ENCODE measurements at regions not wholly inside any gene's neighbourhood (a gene's known extent, or its start where the extent isn't known, plus 50 kb on each side); places are given as distances from the start of the nearest gene placed in this dataset.
"Not testable (repeated sequence)": the region's sequence is repeated elsewhere in the genome, so short reads cannot be mapped to it uniquely, and the experiment has no call there.

DNA sequence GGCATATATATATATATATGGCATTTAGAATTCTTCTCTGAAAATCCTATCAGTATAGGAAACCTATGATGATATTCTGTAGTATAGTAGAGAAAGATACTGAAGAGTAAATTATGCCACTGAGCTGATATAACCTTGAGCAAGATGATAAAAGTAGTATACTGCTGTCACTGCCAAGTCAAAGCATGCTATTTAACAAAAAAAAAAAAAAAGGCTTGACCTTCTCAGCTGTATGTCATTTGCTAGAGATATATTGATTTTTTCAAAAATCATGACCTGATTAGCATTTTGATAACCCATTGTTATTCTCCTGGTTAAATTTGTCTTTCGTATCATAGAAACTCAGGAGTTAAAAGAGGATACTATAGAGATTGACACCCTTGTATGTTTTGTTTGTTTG is 299.4 kb downstream of the ADAMTS20 start:
- no peak for DNase-seq (ENCODE audit: low read depth)

DNA sequence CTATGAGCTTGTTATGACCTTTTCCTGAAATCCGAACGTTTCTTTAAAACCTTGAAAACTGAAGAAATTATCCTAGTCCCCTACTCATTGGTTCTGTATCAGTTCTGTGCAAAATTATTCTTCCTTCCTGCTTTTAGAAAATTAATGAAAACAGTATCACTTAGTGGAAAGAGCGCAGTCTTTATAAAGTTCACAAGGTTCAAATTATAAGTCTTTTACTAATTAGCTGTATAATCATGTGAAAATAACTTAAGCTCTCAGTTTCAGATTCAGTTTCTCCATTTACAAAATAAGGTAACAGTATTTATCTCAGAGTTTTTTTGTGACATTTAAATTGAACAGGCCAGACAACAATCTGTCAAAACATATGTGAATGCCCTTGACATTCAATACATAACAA is 306.1 kb downstream of the ADAMTS20 start:
- DNase-seq (ENCODE audit: low read depth) = no peak

DNA sequence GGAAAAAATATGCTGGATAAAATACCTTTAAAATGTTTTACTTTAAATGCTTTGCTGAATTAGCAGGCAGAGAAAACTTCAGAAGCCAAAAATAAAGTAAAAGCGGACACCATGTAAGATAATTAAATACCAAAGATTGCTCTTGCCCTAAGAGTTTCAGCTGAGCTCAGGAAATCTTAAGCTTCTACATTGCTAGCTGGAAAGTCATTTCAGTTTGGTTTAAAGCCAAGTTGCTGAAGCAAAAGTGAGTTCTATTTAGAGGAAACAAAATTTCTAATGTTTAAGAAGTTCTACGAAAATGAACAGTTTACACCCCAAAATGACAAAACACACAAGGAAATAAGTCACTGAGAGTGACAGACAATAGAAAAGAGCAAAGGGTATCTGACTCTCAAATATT is 310.0 kb downstream of the ADAMTS20 start:
- no peak for DNase-seq (ENCODE audit: low read depth)

DNA sequence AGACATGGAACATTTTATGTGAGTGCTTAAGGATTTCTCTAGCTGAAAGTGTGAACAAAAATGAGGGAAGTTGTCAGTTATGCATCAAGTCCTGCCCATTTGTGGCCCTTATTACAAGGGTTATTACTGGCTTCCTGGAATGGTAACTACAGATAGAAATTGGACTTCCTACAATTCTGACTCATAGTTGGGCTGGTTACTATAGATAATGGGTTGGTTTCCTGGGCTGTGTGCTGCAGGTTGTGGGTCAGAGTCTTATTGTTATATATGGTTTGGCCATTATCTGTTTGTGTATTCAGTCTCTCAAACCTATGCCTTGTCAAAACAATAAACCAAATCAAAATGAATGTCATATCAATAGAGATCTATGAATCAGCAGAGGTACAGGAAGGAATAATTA is 313.7 kb downstream of the ADAMTS20 start:
- no peak for DNase-seq (ENCODE audit: low read depth)

GRCh38 chr12:43237238-43237879 is 314.6 kb downstream of the ADAMTS20 start:
- DNase-seq (ENCODE audit: low read depth) = no peak

DNA sequence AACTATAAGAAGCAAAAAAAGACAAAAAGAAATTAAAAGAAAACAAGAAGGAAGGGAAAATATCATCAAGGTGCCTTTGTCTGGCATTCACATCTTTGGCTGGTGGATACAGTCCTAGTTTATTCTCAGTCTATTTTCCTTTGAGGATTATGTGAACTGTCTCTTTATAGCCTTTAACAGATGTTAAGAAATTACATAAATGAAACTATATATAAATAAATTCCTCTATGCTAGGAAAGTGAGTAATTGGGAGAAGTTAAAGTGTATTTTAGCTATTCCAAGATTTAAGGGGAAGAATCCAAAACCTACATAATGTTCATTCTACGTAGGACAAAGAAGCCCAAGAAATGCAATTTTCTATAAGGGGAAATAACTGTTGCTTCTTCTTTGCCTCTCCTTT is 316.3 kb downstream of the ADAMTS20 start:
- DNase-seq (ENCODE audit: low read depth) = no peak

DNA sequence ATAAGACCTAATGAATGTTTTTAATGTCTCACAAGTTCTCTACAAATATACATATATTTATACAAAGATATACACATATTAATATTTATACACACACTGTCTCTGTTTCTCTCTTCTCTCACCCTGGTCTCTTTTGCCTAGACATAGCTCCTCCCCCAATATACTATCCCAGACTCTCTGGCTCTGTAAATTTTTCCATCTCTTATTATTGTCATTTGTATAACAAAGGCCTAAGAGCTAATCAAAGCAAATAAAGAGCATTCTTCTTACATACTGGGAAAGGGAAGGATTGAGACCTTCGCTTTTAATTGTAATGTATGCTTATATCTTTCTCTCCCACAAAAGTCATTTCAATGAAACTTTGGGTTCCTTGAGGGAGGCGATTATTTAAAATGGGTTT is 318.1 kb downstream of the ADAMTS20 start:
- no peak for DNase-seq (ENCODE audit: low read depth)

DNA sequence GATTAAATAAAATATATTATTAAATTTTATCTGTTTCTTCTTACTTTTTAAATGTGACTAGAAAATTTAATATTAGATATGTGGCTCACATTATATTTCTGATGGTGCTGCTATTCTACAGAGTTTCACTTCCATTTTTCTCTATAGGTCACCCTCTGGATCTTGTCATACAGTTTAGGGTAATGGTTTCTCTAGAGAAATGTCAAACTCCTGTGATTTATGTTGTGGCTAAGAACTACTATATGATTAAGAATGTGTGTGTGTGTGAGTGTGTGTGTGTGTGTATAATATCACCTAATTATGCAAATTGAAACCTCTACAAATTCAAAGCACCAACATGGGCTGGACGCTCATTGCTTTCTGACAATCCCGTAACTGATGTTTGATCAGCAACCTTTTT is 325.9 kb downstream of the ADAMTS20 start:
- DNase-seq (ENCODE audit: low read depth) = no peak

GRCh38 chr12:43224190-43224805 is 327.7 kb downstream of the ADAMTS20 start:
- DNase-seq (ENCODE audit: low read depth) = not testable (repeated sequence)

GRCh38 chr12:43222796-43223195 is 329.2 kb downstream of the ADAMTS20 start:
- no peak for DNase-seq (ENCODE audit: low read depth)

GRCh38 chr12:43221216-43221615 is 330.8 kb downstream of the ADAMTS20 start:
- DNase-seq (ENCODE audit: low read depth) = no peak

- no peak for DNase-seq (ENCODE audit: low read depth)
Measured at GRCh38 chr12:43216490-43216889, 335.5 kb downstream of the ADAMTS20 start.

- no peak for DNase-seq (ENCODE audit: low read depth)
Measured at GRCh38 chr12:43214166-43214565, 337.8 kb downstream of the ADAMTS20 start.

GRCh38 chr12:43213608-43214007 is 338.4 kb downstream of the ADAMTS20 start:
- no peak for DNase-seq (ENCODE audit: low read depth)

DNA sequence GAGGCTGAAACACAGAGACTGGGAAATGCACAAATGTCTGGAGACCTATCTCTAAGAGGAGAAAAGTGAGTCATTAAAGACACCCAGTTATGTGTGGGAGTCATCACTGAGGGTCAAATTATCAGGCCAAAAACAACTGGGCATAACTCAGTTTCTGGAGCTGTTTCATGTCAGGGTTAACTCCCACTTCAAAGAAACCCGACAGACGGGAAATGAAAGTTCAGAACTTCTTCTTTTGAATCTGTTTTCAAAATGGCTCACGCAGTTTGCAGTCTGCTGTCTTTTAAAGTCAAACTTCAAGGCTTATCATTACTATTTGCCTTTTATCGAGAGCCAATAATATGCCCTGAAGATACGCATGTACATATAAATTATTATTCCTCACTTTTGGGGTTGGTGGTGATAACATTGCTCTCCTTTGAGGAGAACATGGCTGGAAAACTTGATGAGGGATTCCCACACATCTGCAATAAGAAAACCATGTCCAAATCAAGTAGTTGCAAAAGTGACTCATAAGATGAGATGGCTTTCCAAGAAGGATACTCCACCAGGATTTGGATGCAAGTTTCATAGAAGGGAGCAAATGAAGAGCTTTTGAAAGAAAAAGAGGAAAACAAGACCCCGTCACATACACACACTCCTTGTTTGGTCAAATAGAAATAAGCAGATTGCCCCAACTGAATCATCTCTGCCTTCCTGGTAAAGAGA is 341.4 kb downstream of the ADAMTS20 start:
- no peak for DNase-seq (ENCODE audit: low read depth)

DNA sequence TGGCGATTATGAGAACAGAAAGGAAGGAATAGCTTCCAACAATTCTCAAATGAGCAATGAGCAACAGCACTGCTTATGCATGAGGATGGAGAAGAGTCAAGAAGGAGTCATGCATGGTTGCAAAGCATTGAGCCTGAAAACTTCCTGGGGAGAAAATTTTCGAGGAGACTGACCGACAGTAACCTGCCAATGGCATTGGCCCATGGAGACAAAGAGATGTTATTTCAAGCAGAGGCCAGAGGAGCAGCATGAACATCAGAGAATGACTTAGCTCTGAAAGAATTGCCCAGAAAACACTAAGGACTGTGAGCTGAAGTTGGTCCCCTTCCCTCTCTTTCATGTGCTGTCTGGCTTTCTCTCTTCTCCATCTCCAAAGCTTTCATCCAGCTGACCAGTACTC is 343.4 kb downstream of the ADAMTS20 start:
- DNase-seq (ENCODE audit: low read depth) = no peak

GRCh38 chr12:43208221-43208620 is 343.8 kb downstream of the ADAMTS20 start:
- DNase-seq (ENCODE audit: low read depth) = no peak

DNA sequence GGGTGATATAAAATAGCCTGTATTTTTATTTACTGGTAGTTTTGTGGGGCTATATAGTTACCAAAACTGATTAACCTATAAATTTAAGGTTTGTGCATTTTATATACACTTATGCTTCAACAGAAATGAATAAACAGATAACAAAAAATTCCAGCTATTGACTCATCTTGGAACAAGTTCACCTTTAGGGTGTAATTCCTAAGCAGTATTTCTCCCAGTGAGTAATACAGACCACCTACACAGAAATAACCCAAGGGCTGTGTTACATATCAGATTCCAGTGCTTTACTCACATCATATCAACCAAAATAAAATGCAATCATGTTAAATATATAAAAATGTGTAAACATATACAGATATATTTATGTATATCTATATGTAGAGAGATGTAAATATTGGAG is 345.6 kb downstream of the ADAMTS20 start:
- DNase-seq (ENCODE audit: low read depth) = no peak

GRCh38 chr12:43198608-43199007 is 353.4 kb downstream of the ADAMTS20 start:
- no peak for DNase-seq (ENCODE audit: low read depth)

DNA sequence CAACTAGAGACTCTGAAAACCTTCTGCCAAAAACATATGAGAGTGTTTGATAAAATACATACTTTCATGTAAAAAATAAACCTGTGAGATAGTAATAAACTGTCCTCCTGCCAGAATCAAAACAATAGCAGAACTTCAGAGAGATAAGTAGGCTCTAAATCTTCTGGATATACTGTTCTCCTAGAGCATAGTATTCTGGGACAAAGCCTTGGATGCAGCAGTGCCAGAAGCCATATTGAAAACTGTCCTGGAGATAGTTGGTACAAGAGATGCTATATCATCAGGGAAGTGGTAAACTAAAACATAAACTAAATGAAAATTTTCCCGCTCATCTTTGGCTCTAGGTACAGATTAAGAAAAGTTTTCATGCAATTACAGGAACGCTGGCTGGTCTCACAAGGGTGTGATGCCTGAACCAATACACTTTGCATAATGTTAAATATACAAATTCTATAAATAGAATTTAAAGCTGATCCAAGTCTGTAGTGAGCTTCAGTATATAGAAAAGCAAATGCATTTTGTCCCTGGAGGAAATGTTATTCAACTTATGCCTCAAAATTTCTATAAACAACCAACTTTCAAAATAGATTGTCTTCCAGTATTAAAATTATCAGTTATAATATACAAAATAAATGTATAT is 355.6 kb downstream of the ADAMTS20 start:
- no peak for DNase-seq (ENCODE audit: low read depth)

- DNase-seq (ENCODE audit: low read depth) = not testable (repeated sequence)
Measured at GRCh38 chr12:43193096-43193495, 358.9 kb downstream of the ADAMTS20 start.

DNA sequence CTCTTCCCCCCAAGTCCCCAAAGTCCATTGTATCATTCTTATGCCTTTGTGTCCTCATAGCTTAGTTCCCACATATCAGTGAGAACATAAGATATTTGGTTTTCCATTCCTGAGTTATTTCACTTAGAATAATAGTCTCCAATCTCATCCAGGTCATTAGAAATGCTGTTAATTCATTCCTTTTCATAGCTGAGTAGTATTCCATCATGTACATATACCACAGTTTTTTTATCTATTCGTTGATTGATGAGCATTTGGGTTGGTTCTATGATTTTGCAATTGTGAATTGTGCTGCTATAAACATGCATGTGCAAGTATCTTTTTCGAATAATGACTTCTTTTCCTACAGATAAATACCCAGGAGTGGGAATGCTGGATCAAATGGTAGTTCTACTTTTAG is 359.6 kb downstream of the ADAMTS20 start:
- DNase-seq (ENCODE audit: low read depth) = not testable (repeated sequence)

- no peak for DNase-seq (ENCODE audit: low read depth)
Measured at GRCh38 chr12:43180242-43180641, 371.8 kb downstream of the ADAMTS20 start.
